ENCODE measurements at regions not wholly inside any gene's neighbourhood (a gene's known extent, or its start where the extent isn't known, plus 50 kb on each side); places are given as distances from the start of the nearest gene placed in this dataset.

- TF ChIP-seq CTCF (conservative IDR thresholded peaks at IDR 0.05) (no peak), ZFX (IDR thresholded peaks at IDR 0.05) (no peak)
Observed at GRCh38 chr3:174776123-174776522, 83.0 kb upstream of the NAALADL2 start.
